ENCODE measurements at regions not wholly inside any gene's neighbourhood (a gene's known extent, or its start where the extent isn't known, plus 50 kb on each side); places are given as distances from the start of the nearest gene placed in this dataset.

- DNase-seq (ENCODE audit: low read depth in 1 of 2, low spot score in 1 of 2): no peak
Measured at GRCh38 chr14:104422837-104423681, 156.5 kb upstream of the C14orf180 start.

- DNase-seq (ENCODE audit: low read depth in 1 of 2, low spot score in 1 of 2): no peak
Measured at GRCh38 chr14:104423701-104424405, 155.7 kb upstream of the C14orf180 start.

GRCh38 chr14:104424406-104425072 is 155.0 kb upstream of the C14orf180 start:
- DNase-seq (ENCODE audit: low read depth in 1 of 2, low spot score in 1 of 2): no peak

GRCh38 chr14:104425171-104425681 is 154.3 kb upstream of the C14orf180 start:
- DNase-seq (ENCODE audit: low read depth in 1 of 2, low spot score in 1 of 2): no peak

GRCh38 chr14:104425763-104426646 is 153.6 kb upstream of the C14orf180 start:
- no peak for DNase-seq (ENCODE audit: low read depth in 1 of 2, low spot score in 1 of 2)

GRCh38 chr14:104427131-104427851 is 152.3 kb upstream of the C14orf180 start:
- no peak for DNase-seq (ENCODE audit: low read depth in 1 of 2, low spot score in 1 of 2)

- no peak for DNase-seq (ENCODE audit: low read depth in 1 of 2, low spot score in 1 of 2)
Measured at GRCh38 chr14:104428333-104428851, 151.2 kb upstream of the C14orf180 start.

GRCh38 chr14:104428860-104429259 is 150.7 kb upstream of the C14orf180 start:
- DNase-seq (ENCODE audit: low read depth in 1 of 2, low spot score in 1 of 2): no peak

GRCh38 chr14:104429291-104429861 is 150.2 kb upstream of the C14orf180 start:
- DNase-seq (ENCODE audit: low read depth in 1 of 2, low spot score in 1 of 2): no peak

- no peak for DNase-seq (ENCODE audit: low read depth in 1 of 2, low spot score in 1 of 2)
Measured at GRCh38 chr14:104431351-104431928, 148.1 kb upstream of the C14orf180 start.

- no peak for DNase-seq (ENCODE audit: low read depth in 1 of 2, low spot score in 1 of 2)
Measured at GRCh38 chr14:104431929-104432541, 147.5 kb upstream of the C14orf180 start.

GRCh38 chr14:104432611-104433231 is 146.8 kb upstream of the C14orf180 start:
- no peak for DNase-seq (ENCODE audit: low read depth in 1 of 2, low spot score in 1 of 2)

- no peak for DNase-seq (ENCODE audit: low read depth in 1 of 2, low spot score in 1 of 2)
Measured at GRCh38 chr14:104433401-104434213, 146.0 kb upstream of the C14orf180 start.

GRCh38 chr14:104434214-104435076 is 145.1 kb upstream of the C14orf180 start:
- DNase-seq (ENCODE audit: low read depth in 1 of 2, low spot score in 1 of 2): no peak

GRCh38 chr14:104435147-104436046 is 144.2 kb upstream of the C14orf180 start:
- no peak for DNase-seq (ENCODE audit: low read depth in 1 of 2, low spot score in 1 of 2)
